NCI-H1048 (cell line): ENCODE measurements at regions not wholly inside any gene's neighbourhood (a gene's known extent, or its start where the extent isn't known, plus 50 kb on each side); places are given as distances from the start of the nearest gene placed in this dataset.

Experiments used
- DNase-seq: peaks from one replicate; lab custom pipeline; 2025; lab: John Stamatoyannopoulos, UW

- no peak for DNase-seq
Observed at GRCh38 chr9:8188723-8189407, 389.3 kb upstream of the DMAC1 start.

DNA sequence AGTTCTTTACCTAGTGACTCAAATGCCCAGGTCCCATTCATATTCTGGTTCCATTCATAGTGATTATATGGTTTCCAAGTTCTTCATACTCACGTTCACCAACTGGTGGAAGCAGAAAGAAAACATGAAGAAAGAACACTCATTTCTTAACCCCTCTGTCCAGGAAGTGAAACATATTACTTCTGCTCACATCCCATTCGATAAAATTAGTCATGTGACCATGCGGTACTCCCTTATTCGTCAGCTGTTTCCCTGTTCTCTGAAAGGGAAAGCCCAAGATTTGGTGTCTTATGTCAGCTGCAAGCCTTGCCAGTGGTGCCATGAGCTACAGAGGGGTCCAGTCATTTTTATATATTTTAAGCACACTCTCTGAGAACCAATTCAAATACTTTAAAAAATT, 387.0 kb upstream of the DMAC1 start:
- DNase-seq: no peak

GRCh38 chr9:8183618-8184017, 384.0 kb upstream of the DMAC1 start:
- DNase-seq: no peak

GRCh38 chr9:8179381-8180053, 379.9 kb upstream of the DMAC1 start:
- DNase-seq: no peak

DNA sequence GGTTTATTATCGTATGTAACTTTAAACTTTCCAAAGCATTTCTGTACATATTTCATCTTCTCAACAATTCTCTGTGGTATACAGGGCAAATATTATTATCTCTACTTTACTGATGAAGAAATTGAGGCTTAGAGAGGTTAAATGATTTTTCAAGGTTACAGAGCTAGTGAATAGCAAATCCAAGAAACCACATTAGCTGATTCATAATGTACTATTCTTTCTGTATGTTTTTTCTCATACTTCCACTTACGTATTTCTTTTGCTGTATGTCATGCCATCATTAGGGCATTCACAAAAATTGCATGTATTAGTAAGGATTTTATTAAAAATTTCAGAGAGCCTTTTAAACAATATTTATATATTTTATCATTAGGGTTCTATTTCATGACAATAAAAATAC, 372.4 kb upstream of the DMAC1 start:
- no peak for DNase-seq

- DNase-seq: no peak
Observed at GRCh38 chr9:8168916-8169438, 369.4 kb upstream of the DMAC1 start.

DNA sequence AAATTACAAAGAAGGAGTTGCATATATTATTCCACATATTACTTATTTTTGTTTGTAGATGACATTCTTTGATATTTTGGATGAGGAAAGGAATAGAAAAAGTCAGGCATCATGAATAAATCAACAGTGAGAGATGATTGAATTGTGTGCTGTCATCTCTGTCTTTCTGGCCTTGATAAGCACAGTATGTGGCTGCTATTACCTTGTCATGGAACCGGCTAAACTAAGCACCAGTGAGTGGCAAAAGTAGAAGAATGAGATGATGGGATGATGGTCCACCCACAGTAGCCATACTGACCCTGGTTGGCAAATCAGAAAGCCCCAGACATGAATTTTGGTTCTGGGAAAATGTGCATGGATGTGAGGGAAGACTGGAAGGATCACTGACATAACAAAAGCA, 361.2 kb upstream of the DMAC1 start:
- no peak for DNase-seq

DNA sequence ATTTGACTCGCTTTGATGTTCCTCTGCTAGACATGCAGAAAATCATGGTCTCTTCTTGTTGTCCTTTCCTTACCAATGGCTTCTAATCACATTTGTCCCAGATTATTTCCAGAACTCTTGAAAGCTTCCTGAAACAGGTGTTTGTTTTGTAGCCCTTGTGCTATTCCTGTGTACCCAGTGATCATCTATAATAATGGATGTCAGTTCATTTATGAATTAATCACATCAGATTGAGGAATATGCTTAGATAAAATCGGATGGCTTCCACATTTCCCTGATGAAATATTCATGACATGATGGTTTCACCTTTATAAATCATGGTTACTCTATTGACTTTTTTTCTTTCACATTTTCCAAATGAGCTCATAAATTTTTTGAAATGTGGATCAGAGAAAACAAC, 359.0 kb upstream of the DMAC1 start:
- no peak for DNase-seq

DNA sequence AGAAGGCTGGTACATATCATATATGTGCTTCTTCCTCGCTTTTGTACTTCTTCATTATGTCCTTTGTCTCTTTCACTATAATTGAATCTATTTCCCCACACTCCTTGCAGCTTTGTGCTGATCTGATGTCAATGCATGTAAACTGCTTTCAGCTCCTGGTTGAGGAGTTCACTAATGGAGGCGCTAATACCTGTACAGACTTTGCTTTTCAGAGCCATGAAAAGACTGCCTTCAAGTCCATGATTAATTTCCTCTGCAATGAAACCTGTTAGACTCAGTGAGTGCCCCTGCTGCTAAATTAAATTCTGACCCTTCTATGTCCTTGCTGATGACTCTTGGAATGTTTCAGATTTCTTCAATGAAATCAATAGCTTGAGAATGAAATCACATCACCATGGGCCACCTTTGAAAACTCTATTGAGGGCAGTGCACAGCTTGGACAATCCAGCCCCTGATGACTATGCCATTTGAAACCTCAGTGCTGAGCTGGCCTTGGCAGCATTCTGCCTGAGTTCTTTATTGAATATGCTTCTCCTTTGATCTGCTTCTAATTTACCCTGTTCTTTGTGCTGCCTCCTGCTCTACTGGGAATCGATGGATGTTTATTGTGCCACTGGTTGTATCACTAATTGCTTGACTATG, 358.2 kb upstream of the DMAC1 start:
- no peak for DNase-seq

DNA sequence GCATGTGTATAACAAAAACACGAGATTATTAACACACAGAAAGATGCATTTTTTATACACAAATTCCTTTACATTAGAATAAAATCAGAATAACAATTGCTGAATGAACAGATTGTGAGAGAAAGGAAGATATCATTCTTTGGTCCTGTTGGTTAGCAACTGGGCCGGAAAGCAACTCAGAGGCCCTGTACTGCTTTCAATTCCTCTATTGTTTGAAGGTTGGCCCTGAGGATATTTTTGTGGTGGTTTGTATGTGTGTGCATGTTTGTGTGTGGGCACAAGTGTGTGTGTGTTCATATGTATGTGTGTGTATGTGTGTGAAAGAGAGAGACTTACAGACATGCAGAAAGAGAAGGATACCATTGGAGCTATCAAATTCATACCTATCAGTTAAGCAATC, 356.8 kb upstream of the DMAC1 start:
- no peak for DNase-seq

GRCh38 chr9:8155706-8156105, 356.1 kb upstream of the DMAC1 start:
- DNase-seq: no peak

- DNase-seq: no peak
Observed at GRCh38 chr9:8143677-8144076, 344.1 kb upstream of the DMAC1 start.

DNA sequence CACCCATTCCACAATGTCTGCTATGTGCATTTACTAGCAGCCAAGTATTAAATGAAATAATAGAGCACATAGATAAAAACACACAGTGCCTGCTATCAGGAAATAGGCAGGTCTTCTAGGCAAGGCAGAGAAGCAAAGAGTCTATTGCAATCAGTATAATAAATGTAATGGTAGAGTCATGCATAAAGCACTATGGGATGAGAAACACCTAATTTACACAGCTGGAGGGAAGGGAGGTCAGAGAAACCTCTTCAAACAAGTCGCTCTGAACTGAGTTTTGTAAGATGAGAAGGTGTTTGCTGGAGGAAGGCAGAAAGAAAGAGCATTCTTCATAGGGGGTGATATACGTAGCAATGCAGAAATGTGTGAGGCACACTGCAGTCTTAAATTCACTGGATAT, 341.0 kb upstream of the DMAC1 start:
- no peak for DNase-seq

- DNase-seq: no peak
Observed at GRCh38 chr9:8139756-8140155, 340.2 kb upstream of the DMAC1 start.

GRCh38 chr9:8136477-8136876, 336.9 kb upstream of the DMAC1 start:
- no peak for DNase-seq

DNA sequence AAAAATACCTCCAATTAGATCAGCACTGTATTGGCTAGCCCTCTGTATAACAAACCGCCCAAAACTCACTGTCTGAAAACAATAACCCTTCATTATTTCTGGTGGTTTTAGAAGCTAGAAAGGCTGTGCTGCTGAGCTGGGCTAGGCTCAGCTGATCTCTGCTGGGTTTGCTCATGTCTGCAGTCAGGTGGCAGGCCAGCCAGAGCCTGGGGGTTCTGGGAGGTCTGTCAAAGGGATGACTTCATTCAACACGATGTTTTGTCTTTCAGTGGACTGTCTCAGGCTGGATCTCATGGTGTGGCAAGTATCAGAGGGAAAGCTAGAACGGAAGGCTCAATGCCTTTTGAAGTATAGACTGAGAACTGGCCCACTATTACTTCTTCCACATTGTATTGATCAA, 335.1 kb upstream of the DMAC1 start:
- no peak for DNase-seq

GRCh38 chr9:8133606-8134005, 334.0 kb upstream of the DMAC1 start:
- DNase-seq: no peak

- no peak for DNase-seq
Observed at GRCh38 chr9:8115570-8115969, 316.0 kb upstream of the DMAC1 start.

DNA sequence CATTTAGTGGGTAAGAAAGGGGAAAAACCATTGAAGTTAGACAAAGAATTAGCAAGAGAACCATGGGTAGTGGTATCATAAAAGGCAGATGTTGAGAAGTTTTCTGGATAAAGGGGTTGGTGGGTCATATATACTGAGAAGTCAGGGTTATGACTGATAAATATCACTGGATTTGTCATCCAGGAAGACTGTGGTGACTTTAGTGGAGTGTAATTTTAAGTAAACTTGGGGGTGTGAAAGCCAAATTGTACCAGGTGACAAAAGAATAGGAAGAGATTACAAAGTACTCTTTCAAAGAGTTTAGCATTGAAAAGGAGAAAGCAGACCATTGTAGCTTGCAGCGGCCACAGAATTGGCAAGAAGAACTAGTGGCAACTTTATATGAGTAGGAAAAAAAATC, 315.2 kb upstream of the DMAC1 start:
- DNase-seq: no peak

DNA sequence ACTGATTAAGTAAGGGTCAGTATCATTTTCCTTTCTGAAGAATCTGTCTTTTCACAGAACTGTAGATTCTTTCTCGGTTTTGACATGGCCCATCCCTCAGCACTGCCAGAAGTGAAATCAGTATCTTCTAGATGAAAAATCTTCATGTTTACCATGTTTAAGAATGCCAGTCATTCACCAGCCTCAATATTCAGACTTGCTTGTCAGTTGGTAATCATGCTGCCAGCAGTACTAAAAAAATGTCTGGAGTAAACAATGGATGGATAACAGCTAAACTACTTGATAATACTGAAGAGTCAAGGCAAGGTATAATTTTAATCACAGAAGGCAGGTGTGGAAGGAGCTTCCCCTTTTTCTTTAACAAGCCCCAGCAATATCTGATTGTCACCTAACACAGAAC, 306.8 kb upstream of the DMAC1 start:
- no peak for DNase-seq

DNA sequence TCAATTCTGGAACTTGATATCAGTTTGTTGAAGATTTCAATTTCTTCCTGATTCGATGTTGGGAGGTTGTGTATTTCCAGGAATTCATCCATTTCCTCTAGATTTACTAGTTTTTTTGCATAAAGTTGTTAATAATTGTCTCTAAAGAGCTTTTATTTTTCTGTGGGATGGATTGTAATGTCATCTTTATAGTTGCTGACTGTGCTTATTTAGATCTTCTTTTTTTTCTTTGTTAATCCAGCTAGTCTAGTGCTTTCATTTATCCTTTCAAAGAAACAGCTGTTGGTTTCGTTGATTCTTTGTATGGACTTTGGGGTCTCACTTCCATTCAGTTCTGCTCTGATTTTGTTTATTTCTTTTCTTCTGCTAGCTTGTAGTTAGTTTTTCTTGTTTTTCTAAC, 302.0 kb upstream of the DMAC1 start:
- no peak for DNase-seq

- no peak for DNase-seq
Observed at GRCh38 chr9:8096091-8096490, 296.5 kb upstream of the DMAC1 start.

- DNase-seq: no peak
Observed at GRCh38 chr9:8095672-8096086, 296.1 kb upstream of the DMAC1 start.
